ENCODE measurements at regions not wholly inside any gene's neighbourhood (a gene's known extent, or its start where the extent isn't known, plus 50 kb on each side); places are given as distances from the start of the nearest gene placed in this dataset.

DNA sequence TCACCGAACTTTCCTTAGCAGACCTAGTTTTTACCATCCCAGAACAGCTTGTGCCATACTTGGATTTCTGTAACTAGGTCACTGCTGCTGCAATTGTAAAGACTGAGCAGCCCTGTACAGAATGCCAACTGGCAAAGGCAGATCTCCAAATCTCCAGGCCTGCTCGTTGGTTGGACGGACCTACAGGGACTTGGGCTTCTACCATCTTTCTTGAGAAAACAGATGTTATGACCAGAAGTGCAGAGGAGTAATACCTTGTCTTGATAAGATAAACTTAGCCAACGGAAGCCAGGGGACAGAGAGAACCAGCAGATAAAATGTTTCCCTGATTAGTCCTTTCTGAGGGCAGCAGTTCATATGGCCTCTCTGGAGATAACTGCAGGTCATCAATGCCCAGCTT is 304.1 kb downstream of the RFPL4B start:
- TF ChIP-seq, protein P1, sequence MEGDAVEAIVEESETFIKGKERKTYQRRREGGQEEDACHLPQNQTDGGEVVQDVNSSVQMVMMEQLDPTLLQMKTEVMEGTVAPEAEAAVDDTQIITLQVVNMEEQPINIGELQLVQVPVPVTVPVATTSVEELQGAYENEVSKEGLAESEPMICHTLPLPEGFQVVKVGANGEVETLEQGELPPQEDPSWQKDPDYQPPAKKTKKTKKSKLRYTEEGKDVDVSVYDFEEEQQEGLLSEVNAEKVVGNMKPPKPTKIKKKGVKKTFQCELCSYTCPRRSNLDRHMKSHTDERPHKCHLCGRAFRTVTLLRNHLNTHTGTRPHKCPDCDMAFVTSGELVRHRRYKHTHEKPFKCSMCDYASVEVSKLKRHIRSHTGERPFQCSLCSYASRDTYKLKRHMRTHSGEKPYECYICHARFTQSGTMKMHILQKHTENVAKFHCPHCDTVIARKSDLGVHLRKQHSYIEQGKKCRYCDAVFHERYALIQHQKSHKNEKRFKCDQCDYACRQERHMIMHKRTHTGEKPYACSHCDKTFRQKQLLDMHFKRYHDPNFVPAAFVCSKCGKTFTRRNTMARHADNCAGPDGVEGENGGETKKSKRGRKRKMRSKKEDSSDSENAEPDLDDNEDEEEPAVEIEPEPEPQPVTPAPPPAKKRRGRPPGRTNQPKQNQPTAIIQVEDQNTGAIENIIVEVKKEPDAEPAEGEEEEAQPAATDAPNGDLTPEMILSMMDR (IDR thresholded peaks at IDR 0.05; ENCODE audit: extremely low read depth, missing control alignments) = no peak
- no peak for DNase-seq (ENCODE audit: low spot score)

DNA sequence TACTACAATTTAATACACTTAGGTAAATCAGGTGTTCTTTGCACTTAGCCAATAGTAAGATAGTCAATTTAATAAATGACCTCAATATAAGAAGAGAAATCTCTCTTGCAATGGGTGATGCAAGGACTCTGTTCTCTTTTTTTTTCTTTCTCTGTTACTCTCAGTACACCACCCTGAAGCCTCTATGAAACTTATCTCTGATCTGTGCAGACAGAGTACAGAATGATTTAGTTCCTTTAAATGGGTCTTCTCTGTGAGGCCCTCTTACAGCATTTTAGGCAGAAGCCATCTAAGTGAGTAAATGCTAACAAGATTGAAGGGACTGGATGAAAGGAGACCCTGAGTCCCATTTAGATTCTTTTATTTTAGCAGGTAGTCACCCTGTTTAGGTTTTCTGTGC is 312.8 kb downstream of the RFPL4B start:
- DNase-seq (ENCODE audit: low spot score) = no peak
- TF ChIP-seq, protein P1 (IDR thresholded peaks at IDR 0.05; ENCODE audit: extremely low read depth, missing control alignments) = no peak

DNA sequence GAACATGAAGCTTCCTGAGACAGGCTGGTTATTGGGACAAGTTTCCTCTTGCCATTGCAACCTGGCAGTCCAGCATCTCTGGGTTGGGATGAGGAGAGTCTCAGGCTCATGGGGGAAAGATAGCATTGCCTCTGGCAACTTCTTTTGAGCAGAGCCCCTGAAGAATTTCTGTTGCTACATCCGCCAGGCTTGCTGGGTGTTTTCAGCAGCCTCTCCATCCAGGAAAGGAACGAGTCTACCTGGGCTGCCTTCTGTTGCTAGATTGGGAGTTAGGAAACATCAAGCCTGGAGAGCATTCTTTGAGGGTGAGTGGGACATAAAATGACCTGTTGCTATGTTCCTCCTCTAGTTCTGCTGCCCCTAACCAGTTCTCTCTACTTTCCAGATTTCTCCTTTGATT is 313.5 kb downstream of the RFPL4B start:
- TF ChIP-seq, protein P1 (IDR thresholded peaks at IDR 0.05; ENCODE audit: extremely low read depth, missing control alignments) = no peak
- no peak for DNase-seq (ENCODE audit: low spot score)

DNA sequence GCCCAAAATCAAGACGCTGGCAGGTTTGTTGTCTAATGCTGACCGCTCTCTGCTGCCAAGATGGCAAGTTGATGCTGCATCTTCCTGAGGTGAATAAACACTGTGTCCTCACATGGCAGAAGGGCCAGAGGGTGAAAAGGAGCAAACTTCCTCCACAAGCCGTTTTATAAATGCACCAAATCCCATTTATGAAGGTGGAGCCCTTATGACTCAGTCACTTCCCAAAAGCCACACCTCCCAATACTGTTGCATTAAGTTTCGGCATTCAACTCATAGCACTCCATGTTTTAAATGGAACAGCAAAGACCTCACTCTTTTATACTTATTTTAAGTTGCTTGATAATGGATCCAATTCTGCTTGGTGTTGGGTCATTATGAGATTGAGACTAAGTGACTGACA is 316.6 kb downstream of the RFPL4B start:
- TF ChIP-seq, protein P1 (IDR thresholded peaks at IDR 0.05; ENCODE audit: extremely low read depth, missing control alignments) = no peak
- DNase-seq (ENCODE audit: low spot score) = no peak

DNA sequence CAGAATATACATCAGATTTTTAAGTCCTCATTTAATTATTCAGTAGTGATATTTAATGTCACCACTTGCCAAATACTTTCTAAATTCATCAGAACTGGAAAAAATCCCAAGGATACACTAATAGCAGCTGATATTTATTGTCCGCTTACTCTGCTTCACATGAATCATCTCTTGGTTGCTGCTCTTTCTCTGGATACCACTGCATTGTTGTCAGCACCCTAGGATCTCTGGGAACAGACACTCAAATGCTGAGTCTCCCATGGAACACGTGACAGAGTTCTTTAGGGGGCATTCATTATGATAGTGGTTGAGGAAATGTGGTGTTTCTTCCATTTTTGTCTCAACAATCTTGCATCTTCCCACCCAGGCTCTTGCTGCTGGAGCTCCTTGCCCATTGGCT is 318.0 kb downstream of the RFPL4B start:
- no peak for DNase-seq (ENCODE audit: low spot score)
- TF ChIP-seq, protein P1 (IDR thresholded peaks at IDR 0.05; ENCODE audit: extremely low read depth, missing control alignments) = no peak

DNA sequence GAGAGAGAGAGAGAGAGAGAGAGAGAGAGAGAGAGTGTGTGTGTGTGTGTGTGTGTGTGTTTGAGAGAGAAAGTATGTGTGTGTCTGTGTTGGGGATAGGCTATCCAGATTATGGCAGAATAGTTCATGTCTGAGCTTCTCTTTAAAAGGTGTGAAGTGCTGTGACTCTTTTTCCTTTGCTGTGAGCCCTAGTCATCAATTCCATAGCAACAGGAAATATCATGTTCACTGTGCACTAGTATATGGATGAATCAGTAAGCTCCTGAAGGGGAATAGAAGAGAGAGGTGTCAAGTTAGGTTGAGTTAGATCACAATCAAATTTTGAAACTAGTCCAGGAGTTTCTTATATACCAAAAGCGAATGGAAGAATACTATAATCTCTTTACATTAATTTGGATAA is 318.7 kb downstream of the RFPL4B start:
- DNase-seq (ENCODE audit: low spot score) = no peak
- TF ChIP-seq, protein P1 (IDR thresholded peaks at IDR 0.05; ENCODE audit: extremely low read depth, missing control alignments) = no peak

DNA sequence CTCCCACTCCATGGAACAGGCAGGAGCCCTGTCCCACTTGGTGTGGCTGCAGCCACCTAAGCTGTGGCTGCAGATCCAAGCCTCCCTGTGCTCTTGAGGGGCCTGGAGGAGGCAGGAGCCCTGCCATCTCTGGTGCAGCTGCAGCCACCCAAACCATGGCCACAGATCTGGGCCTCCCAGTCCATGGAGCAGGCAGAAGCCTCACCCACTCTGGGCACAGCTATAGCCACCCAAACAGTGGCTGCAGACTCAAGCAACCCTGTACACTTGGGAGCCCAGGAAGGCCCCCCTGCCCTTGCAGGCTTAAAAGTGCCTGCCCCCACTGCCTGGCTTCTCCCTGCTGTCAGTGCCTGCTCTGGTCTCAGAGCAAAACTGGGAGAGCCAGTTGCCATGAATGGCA is 320.3 kb downstream of the RFPL4B start:
- TF ChIP-seq, protein P1 (IDR thresholded peaks at IDR 0.05; ENCODE audit: extremely low read depth, missing control alignments) = no peak
- no peak for DNase-seq (ENCODE audit: low spot score)

Measured in GM20000 (cell line).